ENCODE measurements at regions not wholly inside any gene's neighbourhood (a gene's known extent, or its start where the extent isn't known, plus 50 kb on each side); places are given as distances from the start of the nearest gene placed in this dataset.
"Not testable (repeated sequence)": the region's sequence is repeated elsewhere in the genome, so short reads cannot be mapped to it uniquely, and the experiment has no call there.

DNA sequence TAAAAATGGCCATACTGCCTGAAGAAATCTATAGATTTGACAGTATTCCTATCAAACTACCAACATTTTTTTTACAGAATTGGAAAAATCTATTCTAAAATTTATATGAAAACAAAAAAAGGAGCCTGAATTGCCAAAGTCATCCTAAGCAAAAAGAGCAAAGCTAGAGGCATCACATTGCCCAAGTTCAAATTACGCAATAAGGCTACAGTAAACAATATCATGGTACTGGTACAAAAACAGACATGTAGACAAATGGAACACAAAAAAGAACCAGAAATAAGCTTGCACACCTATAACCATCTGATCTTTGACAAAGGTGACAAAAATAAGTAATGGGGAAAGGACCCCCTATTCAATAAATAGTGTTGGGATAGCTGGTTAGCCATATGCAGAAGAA, 50.2 kb upstream of the THSD7B start:
- no peak for DNase-seq

GRCh38 chr2:136714452-136714951, 50.8 kb upstream of the THSD7B start:
- DNase-seq = no peak

DNA sequence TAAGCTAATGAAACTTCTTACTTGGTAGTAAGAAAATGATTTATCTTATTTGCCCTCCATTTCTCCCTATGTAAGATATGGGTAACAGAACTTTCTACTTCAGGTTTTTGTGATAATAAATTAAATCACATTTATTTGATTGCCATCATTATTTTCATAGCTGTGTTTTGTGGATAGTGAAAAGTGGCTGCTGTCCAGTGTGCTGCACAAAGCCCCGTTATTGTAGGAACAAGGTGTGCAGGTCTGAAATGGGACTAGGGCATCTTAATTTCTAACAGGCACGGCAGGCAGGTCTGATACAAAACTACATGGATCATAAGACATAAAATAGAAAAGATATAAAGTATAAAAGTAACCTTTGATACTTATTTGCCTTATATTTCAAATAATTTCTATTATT, 51.6 kb upstream of the THSD7B start:
- no peak for DNase-seq

DNA sequence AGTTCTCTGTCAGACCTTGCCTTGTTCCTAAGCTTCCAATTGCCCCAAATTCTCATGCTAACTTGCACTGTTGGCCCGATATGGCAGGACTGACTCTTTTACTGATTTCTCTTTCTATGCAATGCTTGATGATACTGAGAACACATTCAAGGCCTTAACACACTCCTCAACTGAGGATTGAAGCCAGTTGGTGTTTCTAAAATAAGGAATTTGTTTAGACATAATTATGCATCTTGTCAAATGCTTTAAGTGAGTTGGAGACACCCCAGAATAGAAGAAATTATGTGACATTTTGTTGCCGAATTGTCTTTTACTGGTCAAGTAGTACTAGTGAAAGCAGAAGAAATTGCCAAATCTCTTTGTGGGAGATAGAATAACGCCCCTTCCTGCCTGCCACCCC, 60.0 kb upstream of the THSD7B start:
- no peak for DNase-seq

GRCh38 chr2:136703214-136703613, 62.1 kb upstream of the THSD7B start:
- DNase-seq = no peak

- no peak for DNase-seq
Measured at GRCh38 chr2:136696438-136696837, 68.9 kb upstream of the THSD7B start.

DNA sequence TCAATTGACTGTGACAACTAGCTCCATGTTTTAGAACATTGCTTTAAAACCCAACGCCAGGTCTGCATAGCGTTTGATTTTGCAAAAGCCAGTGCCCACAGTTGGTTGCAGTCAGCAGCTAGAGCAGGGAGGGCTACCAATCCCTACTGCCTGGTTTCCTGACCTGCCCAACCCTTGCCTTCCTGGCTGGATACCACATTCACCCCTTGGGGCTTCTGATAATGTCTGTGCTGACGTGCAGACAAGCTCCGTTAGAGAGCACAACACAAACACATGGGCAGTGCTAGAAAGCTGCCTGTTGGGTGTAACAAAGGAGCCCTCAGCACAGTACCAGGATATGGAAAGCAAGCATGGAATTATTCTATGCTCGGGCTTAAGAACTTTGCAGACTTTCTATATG, 71.4 kb upstream of the THSD7B start:
- DNase-seq = no peak

GRCh38 chr2:136680079-136680478, 85.3 kb upstream of the THSD7B start:
- DNase-seq = not testable (repeated sequence)

DNA sequence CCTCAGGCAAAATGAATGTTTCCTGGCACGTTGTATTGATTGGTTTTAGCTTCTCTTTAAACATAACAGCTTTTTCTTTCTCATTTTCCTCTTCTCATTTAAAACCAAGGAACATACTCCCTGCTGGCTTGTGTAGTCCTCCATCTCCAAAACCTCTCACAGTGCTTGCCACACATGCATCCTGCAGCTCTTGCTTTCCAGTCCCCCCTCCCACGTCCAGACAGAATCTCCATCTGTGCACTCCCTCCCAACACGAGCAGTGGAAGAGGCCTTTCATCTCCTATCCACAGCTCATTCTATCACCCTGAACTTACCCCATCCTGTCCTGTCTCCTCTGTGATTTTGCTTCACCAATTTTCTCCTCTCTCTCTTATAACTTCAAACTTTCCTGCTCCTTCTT, 99.6 kb upstream of the THSD7B start:
- no peak for DNase-seq

DNA sequence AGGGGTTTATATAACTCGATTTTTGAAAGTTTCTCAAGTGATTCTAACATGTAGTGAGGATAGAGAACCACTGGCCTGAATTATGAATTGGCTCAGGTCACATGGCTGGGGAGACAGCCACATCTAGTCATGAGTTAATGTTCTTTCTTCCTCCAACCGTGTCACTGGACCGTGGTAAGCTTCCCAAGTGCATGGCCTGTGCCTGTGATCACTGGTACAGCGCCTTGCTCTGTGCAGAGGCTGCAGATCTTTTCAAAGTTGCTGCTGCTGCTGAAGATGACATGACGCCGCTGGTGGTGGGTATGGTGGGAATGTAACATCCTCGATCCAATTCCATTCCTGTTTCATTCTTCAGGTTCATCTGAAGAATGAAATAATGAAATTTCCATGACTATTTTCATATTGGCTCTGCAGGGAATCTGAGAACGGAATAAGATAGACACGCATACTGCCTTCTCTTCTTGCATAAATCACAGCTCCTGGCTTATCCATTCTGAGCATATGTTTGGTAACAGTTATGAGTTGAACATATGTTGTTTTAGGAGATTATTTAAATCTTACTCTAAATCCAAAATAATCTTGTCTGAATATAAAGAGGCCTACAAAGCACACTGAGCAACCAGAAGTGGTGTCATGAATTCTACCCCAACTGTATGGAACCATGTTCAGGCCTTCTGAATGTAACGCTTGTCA, 100.5 kb upstream of the THSD7B start:
- DNase-seq = no peak

GRCh38 chr2:136658201-136658600, 107.1 kb upstream of the THSD7B start:
- no peak for DNase-seq

- no peak for DNase-seq
Measured at GRCh38 chr2:136653861-136654260, 111.5 kb upstream of the THSD7B start.

DNA sequence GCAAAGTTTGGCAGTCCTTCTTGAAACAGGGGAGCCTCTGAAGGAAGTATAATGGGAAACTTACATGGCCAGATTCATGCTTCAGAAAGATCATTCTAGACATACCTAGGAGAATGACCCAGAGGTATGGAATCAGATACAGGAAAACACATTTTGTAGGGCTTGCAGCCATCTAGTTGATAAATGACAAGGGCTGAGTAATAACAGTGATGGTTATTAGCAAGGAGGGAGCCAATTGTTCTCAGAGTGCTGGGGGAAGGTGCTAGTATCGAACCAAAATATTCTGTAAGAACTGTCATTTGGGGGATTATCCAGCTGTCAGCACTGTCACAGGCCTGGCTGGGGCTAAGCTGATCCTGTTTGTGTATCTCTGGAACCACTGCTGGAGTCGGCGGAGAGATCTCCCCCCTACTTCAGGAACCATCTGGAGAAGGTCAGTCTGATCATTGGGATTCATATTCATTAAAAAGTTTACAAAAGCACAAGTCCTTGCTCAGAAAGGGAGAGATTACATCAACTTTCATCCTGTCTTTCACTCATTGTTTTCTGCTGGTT, 113.8 kb upstream of the THSD7B start:
- no peak for DNase-seq

DNA sequence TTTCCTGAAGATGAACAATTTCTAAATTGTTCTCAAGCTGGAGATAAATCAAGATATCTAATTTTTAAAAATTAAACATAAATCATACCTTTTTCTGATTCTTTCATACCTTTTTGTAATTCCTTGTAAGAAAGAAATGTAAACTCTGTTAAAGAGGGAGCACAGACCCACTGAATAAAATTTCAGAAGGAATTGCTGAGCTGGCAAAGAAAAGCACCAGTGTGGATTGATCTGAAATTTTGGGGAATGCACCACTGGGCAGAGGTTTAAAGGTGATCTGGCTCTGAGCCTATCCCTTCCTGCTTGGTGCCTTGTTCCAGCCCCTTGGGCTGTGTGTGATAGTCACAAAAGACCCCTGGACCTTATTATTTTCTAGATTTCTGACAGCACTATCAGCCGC, 118.3 kb upstream of the THSD7B start:
- DNase-seq = no peak

DNA sequence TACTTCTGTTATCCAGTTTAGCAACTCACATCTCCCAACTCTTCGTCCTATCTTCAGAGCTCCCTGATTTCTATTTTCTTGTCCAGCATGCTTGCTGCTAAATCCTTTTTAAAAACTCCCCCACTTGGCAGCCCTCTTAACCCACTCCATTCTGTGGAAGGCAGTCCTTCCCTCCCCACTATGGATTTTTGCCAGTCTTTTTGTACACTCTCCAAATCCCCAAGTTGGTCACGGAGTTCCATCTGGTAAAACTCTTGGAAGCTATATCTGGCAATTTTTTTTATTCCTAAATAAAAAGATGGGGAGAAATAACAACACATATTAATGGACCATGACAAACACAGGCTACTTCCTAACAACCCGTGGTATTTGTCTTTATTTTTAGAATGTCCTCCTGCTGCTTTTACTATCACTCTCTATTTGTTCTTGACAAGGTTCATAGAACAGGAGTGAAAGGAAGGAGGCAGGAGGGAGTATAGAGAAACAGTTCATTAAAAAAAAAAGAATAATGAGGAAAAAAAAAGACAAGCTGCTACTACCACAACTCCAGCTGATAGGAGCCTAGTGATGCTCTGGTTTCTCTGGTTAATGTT, 120.0 kb upstream of the THSD7B start:
- no peak for DNase-seq

DNA sequence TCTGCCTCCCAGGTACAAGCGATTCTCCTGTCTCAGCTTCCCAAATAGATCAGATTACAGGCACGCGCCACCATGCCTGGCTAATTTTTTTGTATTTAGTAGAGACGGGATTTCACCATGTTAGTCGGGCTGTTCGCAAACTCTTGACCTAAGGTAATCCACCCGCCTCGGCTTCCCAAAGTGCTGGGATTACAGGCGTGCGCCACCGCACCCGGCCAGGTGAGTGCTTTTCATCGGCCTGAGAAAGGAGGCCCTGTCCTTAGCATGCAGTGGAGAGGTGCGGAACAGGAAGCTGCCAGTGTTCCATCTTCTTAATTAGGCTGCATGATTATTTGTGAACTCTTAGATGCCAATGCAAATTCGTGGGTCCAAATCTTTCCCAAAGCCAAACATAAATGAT, 125.7 kb upstream of the THSD7B start:
- DNase-seq = no peak

DNA sequence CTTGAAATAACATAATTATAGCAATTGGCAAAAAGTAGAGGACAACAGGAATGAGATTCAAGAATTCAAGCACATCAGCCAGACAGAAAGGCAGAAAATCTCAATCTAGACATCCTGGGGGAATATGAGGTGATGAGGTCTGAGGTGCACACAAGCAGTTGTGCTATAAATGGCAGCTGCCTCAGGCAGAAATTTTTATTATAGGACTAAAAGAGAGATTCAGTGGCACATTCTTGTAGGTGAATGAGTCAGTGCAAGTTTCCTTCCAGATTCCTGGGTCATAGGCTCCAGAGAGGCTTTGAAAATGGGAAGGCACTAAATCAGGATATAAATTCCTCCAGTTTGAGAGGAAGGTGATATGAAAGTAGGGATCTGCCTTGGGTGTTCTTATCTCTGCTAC, 127.2 kb upstream of the THSD7B start:
- no peak for DNase-seq

DNA sequence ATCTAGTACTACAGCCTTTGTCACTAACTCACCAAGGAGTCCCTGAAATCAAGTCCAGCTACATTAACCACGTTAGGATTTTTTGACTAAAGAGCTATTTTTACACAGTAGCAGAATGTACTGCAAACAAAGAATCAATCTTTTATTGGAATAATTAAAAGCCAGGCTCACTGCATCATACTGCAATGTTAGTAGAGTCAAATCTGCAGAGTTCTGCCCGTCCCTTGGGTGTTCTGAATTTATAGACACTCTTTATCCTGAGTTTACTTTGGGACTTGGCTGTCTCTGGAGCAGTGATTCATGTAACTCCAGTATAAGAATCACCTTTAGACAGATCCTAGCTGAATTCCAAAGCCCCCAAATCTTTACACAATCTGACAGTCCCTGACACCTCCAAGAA, 127.9 kb upstream of the THSD7B start:
- DNase-seq = no peak

DNA sequence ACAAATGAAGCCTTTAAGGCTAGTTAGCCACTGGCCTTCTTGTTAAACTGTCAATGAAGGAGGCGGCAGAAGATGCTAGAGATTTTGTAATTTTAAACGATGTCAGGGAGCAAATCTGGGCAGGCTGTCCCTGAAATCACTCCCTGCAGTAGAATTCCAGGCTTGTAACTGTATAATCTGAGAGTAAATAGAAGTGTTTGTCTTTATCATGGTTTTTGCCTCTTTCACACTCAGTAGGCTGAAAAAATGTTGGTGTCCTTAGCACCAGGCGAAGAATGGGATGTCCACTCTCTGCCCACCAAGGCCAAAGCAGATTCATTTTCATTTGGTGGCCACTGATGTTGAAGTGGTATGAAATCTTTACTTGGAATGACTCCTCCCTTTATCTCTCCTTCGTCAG, 136.9 kb upstream of the THSD7B start:
- no peak for DNase-seq

DNA sequence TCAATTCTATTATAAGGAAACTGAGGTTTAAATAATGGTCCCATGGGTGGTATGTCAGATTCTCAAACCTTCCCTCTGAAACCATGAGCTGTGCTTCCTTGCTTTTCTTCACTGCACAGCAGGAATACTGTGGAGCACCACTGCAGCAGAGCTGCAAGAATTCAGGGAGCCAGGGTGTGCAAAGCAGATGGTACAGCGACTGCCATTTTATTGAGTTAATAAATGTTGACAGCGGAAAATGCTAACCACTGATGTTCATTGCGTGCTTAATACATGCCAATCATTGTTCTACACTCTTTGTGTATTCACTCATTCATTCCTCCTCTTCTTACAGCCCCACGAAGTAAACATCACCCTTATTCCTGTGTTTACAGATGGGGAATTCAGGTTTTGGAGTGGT, 152.2 kb upstream of the THSD7B start:
- DNase-seq = no peak

- no peak for DNase-seq
Measured at GRCh38 chr2:136612079-136612478, 153.3 kb upstream of the THSD7B start.

- DNase-seq = no peak
Measured at GRCh38 chr2:136611451-136611850, 153.9 kb upstream of the THSD7B start.

GRCh38 chr2:136582628-136583205, 182.6 kb upstream of the THSD7B start:
- no peak for DNase-seq

DNA sequence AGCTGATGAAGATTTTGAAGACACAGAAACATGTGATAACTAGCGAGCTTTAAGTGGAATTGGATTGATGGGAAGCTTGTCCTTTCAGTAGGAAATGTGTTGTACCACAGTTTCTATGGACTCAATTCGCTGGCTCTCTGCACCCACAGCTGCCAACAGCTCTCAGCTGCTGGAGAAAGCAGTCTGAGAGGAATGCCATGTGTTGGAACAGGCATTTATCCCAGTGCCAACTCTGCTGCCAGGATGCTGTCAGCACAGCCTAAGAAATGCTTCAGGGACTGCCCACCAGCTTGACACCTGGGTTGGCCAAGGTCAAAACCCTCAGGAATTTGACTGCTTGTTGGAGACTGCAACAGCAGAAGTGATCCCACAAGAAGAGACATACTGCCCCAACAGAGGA, 193.0 kb upstream of the THSD7B start:
- no peak for DNase-seq

Data from EL (cell line).